ENCODE measurements at regions not wholly inside any gene's neighbourhood (a gene's known extent, or its start where the extent isn't known, plus 50 kb on each side); places are given as distances from the start of the nearest gene placed in this dataset.

GRCh38 chr12:61808856-61809255 lies 451.3 kb upstream of the USP15 start:
- Mint-ChIP-seq H3K27me3 (ENCODE audit: low read depth) (no peaks in the 10 kb centered on the region), H3K4me1 (no peaks in the 10 kb centered on the region), H3K27ac (no peak overlapping the region), H3K9me3 (peaks cover 15% of the 10 kb centered on the region), H3K36me3 (ENCODE audit: low read depth) (no peaks in the 10 kb centered on the region), H3K4me3 (no peak overlapping the region)
- TF ChIP-seq CTCF (IDR thresholded peaks at IDR 0.05; ENCODE audit: unreplicated experiment in 3 of 3): no peak

- Mint-ChIP-seq H3K9me3 (peaks cover 15% of the 10 kb centered on the region), H3K4me1 (no peaks in the 10 kb centered on the region), H3K27ac (no peak overlapping the region), H3K36me3 (ENCODE audit: low read depth) (no peaks in the 10 kb centered on the region), H3K27me3 (ENCODE audit: low read depth) (no peaks in the 10 kb centered on the region), H3K4me3 (no peak overlapping the region)
- TF ChIP-seq CTCF (IDR thresholded peaks at IDR 0.05; ENCODE audit: unreplicated experiment in 3 of 3): no peak
Measured at GRCh38 chr12:61810486-61810885, 449.7 kb upstream of the USP15 start.

DNA sequence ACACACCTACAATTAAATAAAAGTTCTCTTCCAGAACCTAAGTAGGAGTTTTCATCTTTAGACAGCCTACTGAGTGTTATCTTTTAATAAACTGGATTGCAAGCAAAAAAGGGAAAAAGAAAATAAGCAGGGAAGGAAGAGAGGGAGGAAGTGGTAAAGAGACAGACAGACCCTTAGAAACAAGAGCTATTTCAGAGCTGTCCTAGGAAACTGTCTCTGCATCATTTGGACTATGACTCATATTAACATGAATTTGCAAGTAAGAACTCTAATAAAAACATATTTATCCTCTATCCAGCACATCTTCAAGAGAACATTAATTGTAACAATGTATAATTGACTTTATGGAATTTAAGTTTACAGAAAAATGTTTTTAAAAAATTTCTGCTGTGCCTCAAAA lies 438.8 kb upstream of the USP15 start:
- H3K36me3 Mint-ChIP-seq (ENCODE audit: low read depth): no peaks in the 10 kb centered on the region
- no peak overlapping the region for H3K27ac Mint-ChIP-seq
- no peaks in the 10 kb centered on the region for H3K9me3 Mint-ChIP-seq
- H3K27me3 Mint-ChIP-seq (ENCODE audit: low read depth): no peaks in the 10 kb centered on the region
- H3K4me3 Mint-ChIP-seq: no peak overlapping the region
- H3K4me1 Mint-ChIP-seq: no peaks in the 10 kb centered on the region
- TF ChIP-seq CTCF (IDR thresholded peaks at IDR 0.05; ENCODE audit: unreplicated experiment in 3 of 3): no peak

DNA sequence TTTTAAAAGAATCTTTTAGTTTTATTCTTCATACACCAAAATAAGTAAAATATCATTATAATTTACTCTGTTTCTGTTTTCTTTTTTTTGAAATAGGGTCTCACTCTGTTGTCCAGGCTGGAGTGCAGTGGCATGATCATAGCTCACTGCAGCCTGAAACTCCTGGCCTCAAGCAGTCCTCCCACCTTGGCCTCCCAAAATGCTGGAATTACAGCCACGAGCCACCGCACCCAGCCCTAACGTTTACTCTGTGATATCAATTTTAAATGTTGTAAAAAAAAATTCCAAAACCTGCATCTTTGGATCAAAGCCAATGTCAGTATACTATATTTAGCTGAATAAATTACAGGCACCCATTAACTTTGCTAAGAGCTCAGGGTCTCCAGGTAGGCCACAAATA lies 437.1 kb upstream of the USP15 start:
- no peak for TF ChIP-seq CTCF (IDR thresholded peaks at IDR 0.05; ENCODE audit: unreplicated experiment in 3 of 3)
- no peaks in the 10 kb centered on the region for H3K9me3 Mint-ChIP-seq
- H3K4me1 Mint-ChIP-seq: no peaks in the 10 kb centered on the region
- no peak overlapping the region for H3K4me3 Mint-ChIP-seq
- no peaks in the 10 kb centered on the region for H3K36me3 Mint-ChIP-seq (ENCODE audit: low read depth)
- no peak overlapping the region for H3K27ac Mint-ChIP-seq
- no peaks in the 10 kb centered on the region for H3K27me3 Mint-ChIP-seq (ENCODE audit: low read depth)

- no peaks in the 10 kb centered on the region for H3K27me3 Mint-ChIP-seq (ENCODE audit: low read depth)
- no peak for TF ChIP-seq CTCF (IDR thresholded peaks at IDR 0.05; ENCODE audit: unreplicated experiment in 3 of 3)
- no peaks in the 10 kb centered on the region for H3K4me1 Mint-ChIP-seq
- no peaks in the 10 kb centered on the region for H3K9me3 Mint-ChIP-seq
- no peak overlapping the region for H3K27ac Mint-ChIP-seq
- no peak overlapping the region for H3K4me3 Mint-ChIP-seq
- H3K36me3 Mint-ChIP-seq (ENCODE audit: low read depth): no peaks in the 10 kb centered on the region
Measured at GRCh38 chr12:61846765-61847164, 413.4 kb upstream of the USP15 start.

- Mint-ChIP-seq H3K4me3 (no peak overlapping the region), H3K9me3 (peaks cover 7% of the 10 kb centered on the region), H3K27ac (no peak overlapping the region), H3K36me3 (ENCODE audit: low read depth) (no peaks in the 10 kb centered on the region), H3K27me3 (ENCODE audit: low read depth) (no peaks in the 10 kb centered on the region), H3K4me1 (no peaks in the 10 kb centered on the region)
- no peak for TF ChIP-seq CTCF (IDR thresholded peaks at IDR 0.05; ENCODE audit: unreplicated experiment in 3 of 3)
Measured at GRCh38 chr12:61848893-61849292, 411.3 kb upstream of the USP15 start.

All from nephron (organoid).